Thyroid gland (tissue), 4 donors: ENCODE measurements at regions not wholly inside any gene's neighbourhood (a gene's known extent, or its start where the extent isn't known, plus 50 kb on each side); places are given as distances from the start of the nearest gene placed in this dataset.
"Not testable (repeated sequence)": the region's sequence is repeated elsewhere in the genome, so short reads cannot be mapped to it uniquely, and the experiment has no call there.

Experiments
- POLR2A ChIP-seq, 2 donors: fragments of 450-650 bp; IDR thresholded peaks; one replicate each; pipeline ENCODE4 v1.6.1; 2017; ENCODE audit warnings: antibody characterized with exemption in 2 of 2, mild to moderate bottlenecking in 2 of 2, moderate library complexity in 1 of 2
- TF ChIP-seq, protein P1 (sequence below), 6 experiments: fragments of 200-600 bp in 3 of 6; fragments of 450-650 bp in 3 of 6; sonication (generic) in 3 of 6; IDR thresholded peaks; one replicate each; pipeline ENCODE4 v1.5.1; 2016 to 2019; ENCODE audit warnings: antibody characterized with exemption in 6 of 6, mild to moderate bottlenecking in 2 of 6, inconsistent platforms in 1 of 6, moderate library complexity in 1 of 6

DNA sequence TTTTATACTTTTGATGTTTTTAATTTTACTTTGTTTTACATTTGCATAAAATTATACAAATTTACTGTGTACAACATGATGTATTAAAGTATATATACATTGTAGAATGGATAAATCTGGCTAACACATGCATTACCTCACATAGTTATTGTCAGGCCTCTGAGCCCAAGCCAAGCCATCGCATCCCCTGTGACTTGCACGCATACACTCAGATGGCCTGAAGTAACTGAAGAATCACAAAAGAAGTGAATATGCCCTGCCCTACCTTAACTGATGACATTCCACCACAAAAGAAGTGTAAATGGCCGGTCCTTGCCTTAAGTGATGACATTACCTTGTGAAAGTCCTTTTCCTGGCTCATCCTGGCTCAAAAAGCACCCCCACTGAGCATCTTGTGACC is 355.1 kb upstream of the TNC start:
- TF ChIP-seq, protein P1, sequence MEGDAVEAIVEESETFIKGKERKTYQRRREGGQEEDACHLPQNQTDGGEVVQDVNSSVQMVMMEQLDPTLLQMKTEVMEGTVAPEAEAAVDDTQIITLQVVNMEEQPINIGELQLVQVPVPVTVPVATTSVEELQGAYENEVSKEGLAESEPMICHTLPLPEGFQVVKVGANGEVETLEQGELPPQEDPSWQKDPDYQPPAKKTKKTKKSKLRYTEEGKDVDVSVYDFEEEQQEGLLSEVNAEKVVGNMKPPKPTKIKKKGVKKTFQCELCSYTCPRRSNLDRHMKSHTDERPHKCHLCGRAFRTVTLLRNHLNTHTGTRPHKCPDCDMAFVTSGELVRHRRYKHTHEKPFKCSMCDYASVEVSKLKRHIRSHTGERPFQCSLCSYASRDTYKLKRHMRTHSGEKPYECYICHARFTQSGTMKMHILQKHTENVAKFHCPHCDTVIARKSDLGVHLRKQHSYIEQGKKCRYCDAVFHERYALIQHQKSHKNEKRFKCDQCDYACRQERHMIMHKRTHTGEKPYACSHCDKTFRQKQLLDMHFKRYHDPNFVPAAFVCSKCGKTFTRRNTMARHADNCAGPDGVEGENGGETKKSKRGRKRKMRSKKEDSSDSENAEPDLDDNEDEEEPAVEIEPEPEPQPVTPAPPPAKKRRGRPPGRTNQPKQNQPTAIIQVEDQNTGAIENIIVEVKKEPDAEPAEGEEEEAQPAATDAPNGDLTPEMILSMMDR (IDR thresholded peaks at IDR 0.05): not testable (repeated sequence)
- TF ChIP-seq POLR2A (IDR thresholded peaks at IDR 0.05): not testable (repeated sequence)
